ENCODE measurements at regions not wholly inside any gene's neighbourhood (a gene's known extent, or its start where the extent isn't known, plus 50 kb on each side); places are given as distances from the start of the nearest gene placed in this dataset.
"Not testable (repeated sequence)": the region's sequence is repeated elsewhere in the genome, so short reads cannot be mapped to it uniquely, and the experiment has no call there.

- DNase-seq (no peak), ATAC-seq (ENCODE audit: low FRiP score in 2 of 2) (no peak)
- H3K27me3 ChIP-seq, result no peaks in the 10 kb centered on the region
- no peaks in the 10 kb centered on the region for H3K36me3 ChIP-seq
- WGBS, 2 donors, result 92 to 98% methylated on average over 4 of the region's 4 CpGs
- no peak overlapping the region for H3K27ac ChIP-seq
- H3K9me3 ChIP-seq, result no peaks in the 10 kb centered on the region
- no peak overlapping the region for H3K4me3 ChIP-seq
- no peaks in the 10 kb centered on the region for H3K4me1 ChIP-seq
- TF ChIP-seq POLR2AphosphoS5 (IDR thresholded peaks at IDR 0.05), result no peak
- no peak for TF ChIP-seq EP300 (IDR thresholded peaks at IDR 0.05)
- TF ChIP-seq POLR2A (IDR thresholded peaks at IDR 0.05), result no peak
- no peak for TF ChIP-seq CTCF (IDR thresholded peaks at IDR 0.05)
Observed at GRCh38 chr6:16932920-16933319, 168.9 kb upstream of the STMND1 start.

GRCh38 chr6:16931079-16931478 is 169.8 kb upstream of the ATXN1 start:
- H3K4me1 ChIP-seq; H3K9me3 ChIP-seq; H3K4me3 ChIP-seq; DNase-seq; H3K27me3 ChIP-seq; H3K36me3 ChIP-seq; ATAC-seq (ENCODE audit: low FRiP score in 2 of 2); H3K27ac ChIP-seq: not testable (repeated sequence)

- Histone ChIP-seq H3K9me3 (no peaks in the 10 kb centered on the region), H3K27me3 (no peaks in the 10 kb centered on the region), H3K27ac (no peak overlapping the region), H3K36me3 (no peaks in the 10 kb centered on the region), H3K4me3 (no peak overlapping the region), H3K4me1 (no peaks in the 10 kb centered on the region)
- no peak for TF ChIP-seq CTCF (IDR thresholded peaks at IDR 0.05)
- no peak for TF ChIP-seq POLR2AphosphoS5 (IDR thresholded peaks at IDR 0.05)
- TF ChIP-seq EP300 (IDR thresholded peaks at IDR 0.05), result no peak
- no peak for TF ChIP-seq POLR2A (IDR thresholded peaks at IDR 0.05)
- ATAC-seq (ENCODE audit: low FRiP score in 2 of 2) (no peak), DNase-seq (no peak)
- WGBS, 2 donors, result 92 to 97% methylated on average over 1 of the region's 1 CpG
Observed at GRCh38 chr6:16930432-16930831, 169.2 kb upstream of the ATXN1 start.

- Histone ChIP-seq H3K9me3 (no peaks in the 10 kb centered on the region), H3K27me3 (no peaks in the 10 kb centered on the region), H3K4me3 (no peak overlapping the region), H3K36me3 (no peaks in the 10 kb centered on the region), H3K4me1 (no peaks in the 10 kb centered on the region), H3K27ac (no peak overlapping the region)
- peak in 1 of 2 donors; percentile 90 for ATAC-seq (ENCODE audit: low FRiP score in 2 of 2)
- DNase-seq, result no peak
- TF ChIP-seq CTCF (IDR thresholded peaks at IDR 0.05) (no peak), EP300 (IDR thresholded peaks at IDR 0.05) (no peak), POLR2AphosphoS5 (IDR thresholded peaks at IDR 0.05) (no peak)
Observed at GRCh38 chr6:16929809-16930208, 168.5 kb upstream of the ATXN1 start.

- Histone ChIP-seq H3K4me1 (no peaks in the 10 kb centered on the region), H3K27me3 (no peaks in the 10 kb centered on the region), H3K36me3 (no peaks in the 10 kb centered on the region), H3K27ac (no peak overlapping the region), H3K4me3 (no peak overlapping the region), H3K9me3 (no peaks in the 10 kb centered on the region)
- DNase-seq, result no peak
- no peak for ATAC-seq (ENCODE audit: low FRiP score in 2 of 2)
- 88 to 90% methylated on average over 2 of the region's 2 CpGs for WGBS, 2 donors
- TF ChIP-seq POLR2AphosphoS5 (IDR thresholded peaks at IDR 0.05), result no peak
- TF ChIP-seq CTCF (IDR thresholded peaks at IDR 0.05), result no peak
- TF ChIP-seq POLR2A (IDR thresholded peaks at IDR 0.05), result no peak
- no peak for TF ChIP-seq EP300 (IDR thresholded peaks at IDR 0.05)
Observed at GRCh38 chr6:16928387-16928786, 167.1 kb upstream of the ATXN1 start.

Data from upper lobe of left lung (tissue), 6 donors.